GM19452 (cell line): ENCODE measurements at regions not wholly inside any gene's neighbourhood (a gene's known extent, or its start where the extent isn't known, plus 50 kb on each side); places are given as distances from the start of the nearest gene placed in this dataset.
"Not testable (repeated sequence)": the region's sequence is repeated elsewhere in the genome, so short reads cannot be mapped to it uniquely, and the experiment has no call there.

Experiments
- ATAC-seq: cut with Tn5 transposase; IDR thresholded peaks from one replicate; pipeline ENCODE4 v1.9.1; 2021; ENCODE audit not compliant: unreplicated experiment

DNA sequence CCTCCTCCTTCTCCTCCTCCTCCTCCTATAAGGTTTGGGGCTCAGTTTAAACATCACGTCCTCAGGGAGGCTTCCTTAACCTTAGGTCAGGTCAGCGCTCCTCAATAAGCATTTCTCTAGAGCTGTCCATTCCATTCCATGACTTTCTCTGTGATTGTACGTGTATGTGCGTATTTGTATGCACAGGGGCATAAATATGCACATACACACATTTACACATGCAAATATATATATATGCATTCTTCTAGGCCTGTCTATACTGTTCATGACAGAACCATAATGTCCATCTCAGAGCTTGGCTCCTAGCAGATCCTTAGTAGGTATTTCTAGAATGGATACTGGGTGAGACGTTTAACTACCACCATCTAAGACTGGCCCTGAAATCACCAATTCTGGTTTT lies 258.6 kb downstream of the STIM2 start:
- no peak for ATAC-seq

DNA sequence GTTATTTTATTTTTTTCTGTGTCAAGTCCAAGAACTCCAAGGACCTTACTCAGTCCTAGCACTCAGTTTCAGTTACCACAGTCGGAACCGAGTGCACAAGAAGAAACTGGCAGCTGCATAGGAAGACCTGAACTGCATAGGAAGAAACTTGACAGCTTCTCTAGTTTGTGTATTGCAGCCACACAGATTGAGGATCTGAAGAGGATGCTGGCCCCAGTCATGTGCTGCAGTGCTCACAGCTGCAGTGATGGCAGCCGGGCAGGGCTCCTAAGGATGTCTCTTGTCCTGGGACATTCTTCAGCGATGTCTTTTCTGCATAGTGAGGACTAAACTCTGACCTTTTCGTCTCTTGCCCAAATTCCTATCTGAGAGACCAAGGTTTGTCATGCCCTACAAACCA lies 261.2 kb downstream of the STIM2 start:
- no peak for ATAC-seq

GRCh38 chr4:27123123-27123768 lies 262.6 kb downstream of the STIM2 start:
- no peak for ATAC-seq

GRCh38 chr4:27123769-27124124 lies 263.1 kb downstream of the STIM2 start:
- no peak for ATAC-seq

GRCh38 chr4:27126895-27127294 lies 266.3 kb downstream of the STIM2 start:
- not testable (repeated sequence) for ATAC-seq

GRCh38 chr4:27128443-27128842 lies 267.8 kb downstream of the STIM2 start:
- no peak for ATAC-seq

GRCh38 chr4:27129871-27130366 lies 269.3 kb downstream of the STIM2 start:
- ATAC-seq = no peak

DNA sequence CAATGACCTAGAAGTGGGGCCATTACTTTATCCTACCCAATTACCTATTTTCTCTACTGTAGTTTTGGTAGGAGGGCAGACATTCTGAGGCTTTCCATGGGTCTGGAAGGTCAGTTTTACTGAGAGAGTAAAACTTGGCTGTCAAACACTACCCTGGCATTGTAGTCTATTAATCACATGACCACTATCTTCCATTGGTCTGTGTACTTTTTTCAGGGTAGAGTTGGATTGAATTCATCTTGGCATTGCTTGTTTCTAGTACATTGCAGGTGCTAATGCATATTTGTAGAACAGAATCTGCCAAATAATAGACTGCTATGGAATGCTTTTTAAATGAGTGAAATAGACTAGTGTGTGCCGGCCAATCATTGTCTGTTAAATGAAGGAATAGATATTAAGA lies 271.9 kb downstream of the STIM2 start:
- ATAC-seq = no peak

- ATAC-seq = no peak
These were observed 279.8 kb downstream of the STIM2 start for GRCh38 chr4:27140486-27140885.

- no peak for ATAC-seq
These were observed 280.9 kb downstream of the STIM2 start for GRCh38 chr4:27141530-27141929.

DNA sequence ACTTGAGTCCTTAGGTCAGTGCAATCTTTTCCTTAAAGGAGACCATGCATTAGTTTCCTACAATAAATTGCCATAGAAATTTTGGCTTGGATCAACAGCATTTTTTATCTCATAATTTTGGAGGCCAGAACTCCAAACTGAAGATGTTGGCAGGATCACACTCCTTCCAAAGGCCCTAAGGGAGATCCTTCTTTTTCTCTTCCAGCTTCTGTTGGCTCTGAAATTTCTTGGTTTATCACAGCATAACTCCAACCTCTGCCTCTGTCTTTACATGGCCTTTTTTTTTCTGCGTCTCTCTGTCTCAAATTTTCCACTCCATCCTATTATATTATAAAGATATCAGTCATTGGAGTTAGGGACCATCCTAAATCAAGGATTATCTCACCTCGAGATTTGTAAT lies 282.2 kb downstream of the STIM2 start:
- ATAC-seq = no peak

- no peak for ATAC-seq
These were observed 285.0 kb downstream of the STIM2 start for GRCh38 chr4:27145597-27145996.

GRCh38 chr4:27148211-27148895 lies 287.7 kb downstream of the STIM2 start:
- ATAC-seq = no peak

DNA sequence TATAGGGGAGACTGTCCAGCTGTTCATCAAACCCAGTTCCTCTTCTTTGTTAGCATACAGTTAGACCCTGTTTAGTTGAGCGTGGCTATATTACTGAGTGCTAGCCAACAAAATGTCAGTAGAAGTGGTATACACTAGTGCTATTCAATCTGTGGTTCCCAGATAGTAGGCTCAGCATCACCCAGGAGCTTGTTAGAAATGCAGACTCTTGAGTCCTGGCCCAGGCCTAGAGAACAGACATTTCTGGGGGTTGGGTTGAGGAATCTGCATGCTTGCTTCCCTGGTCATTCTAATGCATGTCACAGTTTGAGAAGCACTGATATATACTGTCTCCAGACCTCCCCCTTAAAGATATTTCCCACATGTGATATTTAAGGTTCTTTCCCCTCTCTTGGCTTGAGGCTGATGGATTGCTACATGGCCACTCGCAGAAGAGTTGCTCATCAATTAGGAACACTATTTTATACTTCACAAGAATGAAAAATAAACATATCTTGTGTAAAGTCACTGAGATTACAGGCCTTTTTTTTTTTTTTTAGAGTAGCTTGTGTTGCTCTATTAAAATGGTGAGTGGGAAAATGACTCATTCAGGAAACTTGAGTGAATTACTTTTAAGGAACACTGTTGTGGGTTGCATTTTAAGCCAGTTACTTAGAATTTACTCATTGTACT lies 289.0 kb downstream of the STIM2 start:
- ATAC-seq = no peak

- no peak for ATAC-seq
These were observed 292.1 kb downstream of the STIM2 start for GRCh38 chr4:27152703-27153102.

GRCh38 chr4:27154706-27155105 lies 294.1 kb downstream of the STIM2 start:
- no peak for ATAC-seq

DNA sequence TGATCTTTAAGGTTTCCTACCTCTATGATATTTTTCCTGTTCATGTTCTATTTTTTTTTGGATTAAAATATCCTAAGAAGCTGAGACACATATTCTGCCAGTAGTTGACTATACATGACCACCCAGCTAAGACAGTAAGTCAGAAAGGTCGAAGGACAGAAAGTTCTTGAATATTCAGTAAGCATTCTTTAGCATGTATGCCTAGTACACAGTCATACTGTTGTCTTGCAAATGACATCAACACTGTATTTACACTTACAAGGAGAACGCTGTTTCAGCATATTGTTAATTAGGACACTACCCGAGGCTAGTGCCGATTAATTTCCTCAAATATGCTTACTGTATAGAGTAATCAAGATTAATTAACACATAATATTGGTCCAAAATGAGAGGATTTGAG lies 300.6 kb downstream of the STIM2 start:
- no peak for ATAC-seq

- no peak for ATAC-seq
These were observed 308.1 kb downstream of the STIM2 start for GRCh38 chr4:27168783-27169182.

DNA sequence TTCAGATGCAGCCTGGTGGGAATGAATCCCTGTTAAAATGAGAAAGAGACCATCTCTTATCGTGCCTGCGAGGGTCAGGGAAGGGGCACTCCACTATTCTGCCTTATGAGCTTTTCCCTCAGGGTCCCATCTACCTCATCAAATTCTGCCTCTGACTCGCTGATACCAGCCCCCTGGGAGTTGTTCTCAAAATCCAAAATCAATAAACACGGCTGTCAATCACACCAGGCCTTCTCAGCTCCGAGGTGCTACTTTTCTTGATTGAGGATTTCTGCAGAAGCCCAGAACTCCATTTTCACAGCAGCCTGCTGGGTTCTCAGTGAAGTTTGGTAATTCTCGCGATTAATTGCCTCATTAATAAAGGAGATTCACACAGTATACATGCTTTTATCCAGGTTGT lies 312.6 kb downstream of the STIM2 start:
- ATAC-seq = no peak

- no peak for ATAC-seq
These were observed 315.8 kb downstream of the STIM2 start for GRCh38 chr4:27176400-27176799.

GRCh38 chr4:27176881-27177280 lies 316.2 kb downstream of the STIM2 start:
- no peak for ATAC-seq

DNA sequence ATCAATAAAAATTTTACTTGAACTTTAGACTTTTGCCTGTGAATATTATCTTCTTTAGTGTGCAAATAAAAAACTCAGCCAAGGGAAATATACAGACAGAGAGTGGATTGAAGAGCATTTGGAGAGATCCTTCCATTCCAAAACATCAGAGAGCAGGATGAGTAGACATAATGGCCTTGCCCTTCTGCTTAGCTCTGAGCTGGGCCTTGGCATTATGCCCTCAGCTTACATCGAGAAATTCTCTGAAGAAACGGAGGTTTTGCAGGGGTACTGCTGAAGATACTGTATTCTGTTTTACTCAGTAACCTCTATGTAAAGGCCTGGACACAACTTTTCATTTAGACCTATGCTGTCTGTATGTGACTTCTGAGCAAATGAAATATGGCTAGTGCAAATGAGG lies 317.4 kb downstream of the STIM2 start:
- no peak for ATAC-seq
